Right lung (tissue), 2 donors: ENCODE measurements at regions not wholly inside any gene's neighbourhood (a gene's known extent, or its start where the extent isn't known, plus 50 kb on each side); places are given as distances from the start of the nearest gene placed in this dataset.

Experiments
- DNase-seq, 2 donors: peaks; one replicate each; pipeline ENCODE4 v3.0.0-alpha.2; 2013

GRCh38 chr10:8229153-8229552 lies 174.7 kb downstream of the GATA3 start:
- no peak for DNase-seq

- no peak for DNase-seq
These were observed 176.4 kb downstream of the GATA3 start for GRCh38 chr10:8230902-8231301.

GRCh38 chr10:8233049-8233448 lies 178.6 kb downstream of the GATA3 start:
- DNase-seq = no peak

GRCh38 chr10:8233832-8234259 lies 179.4 kb downstream of the GATA3 start:
- DNase-seq = no peak

GRCh38 chr10:8235253-8236027 lies 181.0 kb downstream of the GATA3 start:
- DNase-seq = no peak

GRCh38 chr10:8238986-8239385 lies 184.5 kb downstream of the GATA3 start:
- no peak for DNase-seq

- no peak for DNase-seq
These were observed 186.4 kb downstream of the GATA3 start for GRCh38 chr10:8240861-8241260.

- DNase-seq = no peak
These were observed 187.9 kb downstream of the GATA3 start for GRCh38 chr10:8242295-8242872.

- no peak for DNase-seq
These were observed 190.8 kb downstream of the GATA3 start for GRCh38 chr10:8245131-8245813.

GRCh38 chr10:8245814-8246142 lies 191.3 kb downstream of the GATA3 start:
- no peak for DNase-seq

- no peak for DNase-seq
These were observed 192.1 kb downstream of the GATA3 start for GRCh38 chr10:8246548-8246947.

GRCh38 chr10:8247191-8247590 lies 192.7 kb downstream of the GATA3 start:
- DNase-seq = no peak

- no peak for DNase-seq
These were observed 194.4 kb downstream of the GATA3 start for GRCh38 chr10:8248868-8249267.

GRCh38 chr10:8254350-8254749 lies 199.9 kb downstream of the GATA3 start:
- DNase-seq = no peak

GRCh38 chr10:8255301-8255700 lies 200.8 kb downstream of the GATA3 start:
- DNase-seq = no peak

GRCh38 chr10:8260645-8261044 lies 206.2 kb downstream of the GATA3 start:
- DNase-seq = no peak

- no peak for DNase-seq
These were observed 207.8 kb downstream of the GATA3 start for GRCh38 chr10:8262317-8262716.

- no peak for DNase-seq
These were observed 215.5 kb downstream of the GATA3 start for GRCh38 chr10:8269976-8270375.

- DNase-seq = no peak
These were observed 218.4 kb downstream of the GATA3 start for GRCh38 chr10:8272794-8273425.

GRCh38 chr10:8273749-8274148 lies 219.3 kb downstream of the GATA3 start:
- DNase-seq = no peak

GRCh38 chr10:8275911-8276310 lies 221.4 kb downstream of the GATA3 start:
- no peak for DNase-seq

GRCh38 chr10:8278099-8278498 lies 223.6 kb downstream of the GATA3 start:
- DNase-seq = no peak

- DNase-seq = no peak
These were observed 225.1 kb downstream of the GATA3 start for GRCh38 chr10:8279598-8279997.
